ENCODE measurements at regions not wholly inside any gene's neighbourhood (a gene's known extent, or its start where the extent isn't known, plus 50 kb on each side); places are given as distances from the start of the nearest gene placed in this dataset.

- TF ChIP-seq, protein P1, sequence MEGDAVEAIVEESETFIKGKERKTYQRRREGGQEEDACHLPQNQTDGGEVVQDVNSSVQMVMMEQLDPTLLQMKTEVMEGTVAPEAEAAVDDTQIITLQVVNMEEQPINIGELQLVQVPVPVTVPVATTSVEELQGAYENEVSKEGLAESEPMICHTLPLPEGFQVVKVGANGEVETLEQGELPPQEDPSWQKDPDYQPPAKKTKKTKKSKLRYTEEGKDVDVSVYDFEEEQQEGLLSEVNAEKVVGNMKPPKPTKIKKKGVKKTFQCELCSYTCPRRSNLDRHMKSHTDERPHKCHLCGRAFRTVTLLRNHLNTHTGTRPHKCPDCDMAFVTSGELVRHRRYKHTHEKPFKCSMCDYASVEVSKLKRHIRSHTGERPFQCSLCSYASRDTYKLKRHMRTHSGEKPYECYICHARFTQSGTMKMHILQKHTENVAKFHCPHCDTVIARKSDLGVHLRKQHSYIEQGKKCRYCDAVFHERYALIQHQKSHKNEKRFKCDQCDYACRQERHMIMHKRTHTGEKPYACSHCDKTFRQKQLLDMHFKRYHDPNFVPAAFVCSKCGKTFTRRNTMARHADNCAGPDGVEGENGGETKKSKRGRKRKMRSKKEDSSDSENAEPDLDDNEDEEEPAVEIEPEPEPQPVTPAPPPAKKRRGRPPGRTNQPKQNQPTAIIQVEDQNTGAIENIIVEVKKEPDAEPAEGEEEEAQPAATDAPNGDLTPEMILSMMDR (IDR thresholded peaks at IDR 0.05): no peak
- Histone ChIP-seq H3K27me3 (no peaks in the 10 kb centered on the region), H3K4me1 (no peaks in the 10 kb centered on the region), H3K4me3 (no peak overlapping the region), H3K36me3 (no peaks in the 10 kb centered on the region), H3K9me3 (no peaks in the 10 kb centered on the region), H3K27ac (no peak overlapping the region)
- intact Hi-C loops (cut with DNase I): no loop called here
- ATAC-seq (no peak), DNase-seq (peak; percentile 6)
Measured at GRCh38 chr6:166697113-166697512, 70.1 kb upstream of the RPS6KA2 start.

- no peak overlapping the region for H3K4me3 ChIP-seq
- no peak overlapping the region for H3K27ac ChIP-seq
- TF ChIP-seq, protein P1 (IDR thresholded peaks at IDR 0.05): no peak
- H3K27me3 ChIP-seq: no peaks in the 10 kb centered on the region
- intact Hi-C loops (cut with DNase I): no loop called here
- peaks cover 6% of the 10 kb centered on the region for H3K4me1 ChIP-seq
- no peaks in the 10 kb centered on the region for H3K36me3 ChIP-seq
- DNase-seq (peak; percentile 41), ATAC-seq (no peak)
- no peaks in the 10 kb centered on the region for H3K9me3 ChIP-seq
Measured at GRCh38 chr6:166693880-166694279, 66.8 kb upstream of the RPS6KA2 start.

- peak; percentile 15 for DNase-seq
- Histone ChIP-seq H3K9me3 (no peaks in the 10 kb centered on the region), H3K27me3 (no peaks in the 10 kb centered on the region), H3K4me1 (peaks cover 6% of the 10 kb centered on the region), H3K36me3 (no peaks in the 10 kb centered on the region), H3K4me3 (no peak overlapping the region), H3K27ac (no peak overlapping the region)
- no peak for ATAC-seq
- TF ChIP-seq, protein P1 (IDR thresholded peaks at IDR 0.05): no peak
- intact Hi-C loops (cut with DNase I): no loop called here
Measured at GRCh38 chr6:166692723-166693302, 65.8 kb upstream of the RPS6KA2 start.

DNA sequence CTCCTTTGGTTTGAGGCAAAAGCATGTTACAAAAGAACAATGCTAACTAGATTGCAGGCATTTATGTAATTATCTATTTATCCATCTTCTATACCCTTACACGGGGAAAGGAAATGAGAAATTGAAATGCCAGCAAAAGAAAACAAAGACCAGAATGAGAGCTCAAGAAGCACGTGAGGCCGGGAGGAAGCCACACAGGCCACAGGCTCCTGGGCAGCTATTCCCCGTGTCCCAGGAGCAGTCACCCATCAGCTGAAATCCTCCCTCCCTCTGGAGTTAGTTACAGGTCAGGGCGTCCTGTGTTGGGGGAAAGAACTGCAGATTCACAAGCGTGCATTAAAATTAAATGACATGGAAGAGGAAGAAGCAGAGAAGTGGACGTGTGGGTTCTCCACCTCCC lies 64.7 kb upstream of the RPS6KA2 start:
- Histone ChIP-seq H3K36me3 (no peaks in the 10 kb centered on the region), H3K27ac (no peak overlapping the region), H3K9me3 (no peaks in the 10 kb centered on the region), H3K4me1 (peaks cover 6% of the 10 kb centered on the region), H3K4me3 (no peak overlapping the region), H3K27me3 (no peaks in the 10 kb centered on the region)
- intact Hi-C loops (cut with DNase I): no loop called here
- TF ChIP-seq, protein P1 (IDR thresholded peaks at IDR 0.05): no peak
- ATAC-seq (no peak), DNase-seq (peak; percentile 1)

GRCh38 chr6:166691199-166691598 lies 64.1 kb upstream of the RPS6KA2 start:
- TF ChIP-seq, protein P1 (IDR thresholded peaks at IDR 0.05): no peak
- Histone ChIP-seq H3K27ac (no peak overlapping the region), H3K4me1 (peaks cover 6% of the 10 kb centered on the region), H3K27me3 (no peaks in the 10 kb centered on the region), H3K36me3 (no peaks in the 10 kb centered on the region), H3K4me3 (no peak overlapping the region), H3K9me3 (no peaks in the 10 kb centered on the region)
- DNase-seq (peak; percentile 64), ATAC-seq (peak; percentile 85)
- intact Hi-C loops (cut with DNase I): no loop called here

- Histone ChIP-seq H3K4me1 (peaks cover 6% of the 10 kb centered on the region), H3K27me3 (no peaks in the 10 kb centered on the region), H3K9me3 (no peaks in the 10 kb centered on the region), H3K27ac (no peak overlapping the region), H3K36me3 (no peaks in the 10 kb centered on the region), H3K4me3 (no peak overlapping the region)
- DNase-seq (peak; percentile 57), ATAC-seq (no peak)
- TF ChIP-seq, protein P1 (IDR thresholded peaks at IDR 0.05): no peak
- intact Hi-C loops (cut with DNase I): no loop called here
Measured at GRCh38 chr6:166689687-166690086, 62.6 kb upstream of the RPS6KA2 start.

Measured in upper lobe of right lung (tissue), 1 donor.